Activated T-helper 1 cell treated with anti-CD3 and anti-CD28 coated beads, Interleukin-12 subunit alpha, Interleukin-12 subunit beta, Interleukin-2, Interleukin-4 antibody, amounts not matched to agents 30 ng/mL and 10 ng/mL and 1 ng/mL, durations not matched to agents 14 hours and 24 hours and 36 hours (primary cell): ENCODE measurements at regions not wholly inside any gene's neighbourhood (a gene's known extent, or its start where the extent isn't known, plus 50 kb on each side); places are given as distances from the start of the nearest gene placed in this dataset.
"Not testable (repeated sequence)": the region's sequence is repeated elsewhere in the genome, so short reads cannot be mapped to it uniquely, and the experiment has no call there.

Experiments used
- DNase-seq: peaks from one replicate; pipeline ENCODE4 v3.0.0; 2021; ENCODE audit warnings: low spot score
- H3K27ac Mint-ChIP-seq: one replicate; pipeline ENCODE4 v1.8.0; 2021; ENCODE audit warnings: mild to moderate bottlenecking, mixed read lengths
- H3K27me3 Mint-ChIP-seq: one replicate; pipeline ENCODE4 v1.8.0; 2022; ENCODE audit warnings: mild to moderate bottlenecking, moderate library complexity, mixed read lengths; ENCODE audit not compliant: insufficient read depth
- H3K36me3 Mint-ChIP-seq: one replicate; pipeline ENCODE4 v1.8.0; 2021; ENCODE audit warnings: low read depth, mixed read lengths
- H3K4me1 Mint-ChIP-seq: one replicate; pipeline ENCODE4 v1.8.0; 2021; ENCODE audit warnings: low read depth, mixed read lengths
- H3K4me3 Mint-ChIP-seq: one replicate; pipeline ENCODE4 v1.8.0; 2021; ENCODE audit warnings: mild to moderate bottlenecking, moderate library complexity, mixed read lengths
- H3K9me3 Mint-ChIP-seq: one replicate; pipeline ENCODE4 v1.8.0; 2021; ENCODE audit warnings: mixed read lengths
- intact Hi-C: fragments of 100-400 bp; cut with micrococcal nuclease; formaldehyde crosslinking; loops from one replicate; pipeline ENCODE4 v1.15.1; 2024

GRCh38 chr1:194378517-194378916 is 1192.1 kb upstream of the B3GALT2 start:
- intact Hi-C loops, result no loop called here
- H3K36me3 Mint-ChIP-seq, result no peaks in the 10 kb centered on the region

GRCh38 chr1:194374649-194375048 is 1188.2 kb upstream of the B3GALT2 start:
- no peak for DNase-seq
- Mint-ChIP-seq H3K27ac (no peak overlapping the region), H3K9me3 (no peaks in the 10 kb centered on the region), H3K27me3 (peaks cover 2% of the 10 kb centered on the region), H3K36me3 (no peaks in the 10 kb centered on the region), H3K4me1 (no peaks in the 10 kb centered on the region), H3K4me3 (no peak overlapping the region)
- intact Hi-C loops, result no loop called here

More at GRCh38 chr1:194378517-194378916, 1192.1 kb upstream of the B3GALT2 start:
- Mint-ChIP-seq H3K27ac (no peak overlapping the region), H3K9me3 (no peaks in the 10 kb centered on the region), H3K27me3 (peaks cover 2% of the 10 kb centered on the region), H3K4me3 (no peak overlapping the region), H3K4me1 (no peaks in the 10 kb centered on the region)
- DNase-seq, result no peak

DNA sequence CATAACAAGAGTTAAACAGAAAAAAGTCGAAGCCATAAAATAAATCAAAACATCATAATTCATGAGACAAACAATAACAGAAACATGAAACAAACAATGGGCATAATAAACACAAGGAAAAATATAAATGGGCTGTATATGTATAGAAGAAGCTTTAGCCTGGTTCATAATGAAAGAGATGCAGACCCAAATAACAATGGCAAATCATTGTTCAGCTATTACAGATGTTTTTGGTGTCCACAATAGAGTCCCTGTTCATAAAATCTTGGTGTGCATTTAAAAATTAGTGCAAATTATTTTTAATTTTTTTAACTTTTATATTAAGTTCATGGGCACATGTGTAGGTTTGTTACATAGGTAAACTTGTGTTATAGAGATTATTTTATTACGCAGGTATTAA is 1185.9 kb upstream of the B3GALT2 start:
- Mint-ChIP-seq H3K27me3 (no peaks in the 10 kb centered on the region), H3K27ac (no peak overlapping the region), H3K9me3 (no peaks in the 10 kb centered on the region), H3K36me3 (no peaks in the 10 kb centered on the region), H3K4me3 (no peak overlapping the region), H3K4me1 (no peaks in the 10 kb centered on the region)
- DNase-seq, result no peak
- intact Hi-C loops, result no loop called here

GRCh38 chr1:194369622-194370021 is 1183.2 kb upstream of the B3GALT2 start:
- H3K36me3 Mint-ChIP-seq, result no peaks in the 10 kb centered on the region
- intact Hi-C loops, result no loop called here
- H3K4me1 Mint-ChIP-seq, result no peaks in the 10 kb centered on the region
- H3K4me3 Mint-ChIP-seq, result no peak overlapping the region
- no peak for DNase-seq
- H3K27me3 Mint-ChIP-seq, result no peaks in the 10 kb centered on the region
- no peaks in the 10 kb centered on the region for H3K9me3 Mint-ChIP-seq
- H3K27ac Mint-ChIP-seq, result no peak overlapping the region

GRCh38 chr1:194369060-194369459 is 1182.6 kb upstream of the B3GALT2 start:
- Mint-ChIP-seq H3K36me3 (no peaks in the 10 kb centered on the region), H3K27me3 (no peaks in the 10 kb centered on the region), H3K27ac (no peak overlapping the region), H3K9me3 (no peaks in the 10 kb centered on the region), H3K4me3 (no peak overlapping the region), H3K4me1 (no peaks in the 10 kb centered on the region)
- intact Hi-C loops, result no loop called here
- DNase-seq, result no peak

DNA sequence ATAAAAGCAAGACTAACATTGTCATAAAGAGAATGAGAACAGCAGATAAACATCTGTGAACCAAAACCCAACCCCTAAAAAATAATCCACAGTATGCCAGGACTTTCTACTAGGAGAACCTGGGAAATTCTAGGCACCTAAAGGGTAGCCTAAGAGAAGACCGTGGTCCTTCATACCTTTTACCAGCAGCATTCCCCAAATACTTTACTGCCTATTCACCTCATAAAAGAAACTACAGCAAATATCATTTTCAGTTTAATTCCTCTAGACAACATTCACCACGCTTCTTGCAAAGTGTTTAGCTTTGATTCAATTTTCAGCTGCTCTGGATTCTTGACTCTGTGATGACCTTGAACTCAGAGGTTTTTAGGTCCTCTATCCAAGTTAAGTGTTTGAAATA is 1180.7 kb upstream of the B3GALT2 start:
- intact Hi-C loops, result no loop called here
- no peak overlapping the region for H3K27ac Mint-ChIP-seq
- H3K4me3 Mint-ChIP-seq, result no peak overlapping the region
- no peaks in the 10 kb centered on the region for H3K9me3 Mint-ChIP-seq
- no peaks in the 10 kb centered on the region for H3K36me3 Mint-ChIP-seq
- no peaks in the 10 kb centered on the region for H3K4me1 Mint-ChIP-seq
- DNase-seq, result no peak
- no peaks in the 10 kb centered on the region for H3K27me3 Mint-ChIP-seq

DNA sequence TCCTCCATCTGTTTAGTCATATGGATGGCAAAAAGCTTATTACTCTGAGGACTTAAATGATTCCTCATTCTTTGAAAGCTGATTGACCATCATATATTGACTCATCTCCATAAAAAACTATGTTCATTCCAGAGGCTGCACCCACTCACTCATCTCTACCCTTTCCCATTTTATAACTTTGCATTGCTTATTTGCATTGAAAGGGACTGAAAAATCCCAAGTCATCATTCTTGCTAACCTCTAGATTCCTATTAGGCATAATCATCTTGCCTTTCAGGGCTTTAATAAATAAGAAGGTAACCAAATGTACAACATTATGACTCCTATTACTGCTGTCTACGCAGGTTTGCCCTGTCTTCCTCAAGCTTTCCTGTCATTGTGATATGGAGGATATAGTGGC is 1180.3 kb upstream of the B3GALT2 start:
- intact Hi-C loops, result no loop called here
- H3K9me3 Mint-ChIP-seq, result no peaks in the 10 kb centered on the region

GRCh38 chr1:194362327-194362726 is 1175.9 kb upstream of the B3GALT2 start:
- intact Hi-C loops, result no loop called here
- H3K27me3 Mint-ChIP-seq, result no peaks in the 10 kb centered on the region
- no peak overlapping the region for H3K27ac Mint-ChIP-seq
- no peak overlapping the region for H3K4me3 Mint-ChIP-seq
- no peaks in the 10 kb centered on the region for H3K9me3 Mint-ChIP-seq
- H3K36me3 Mint-ChIP-seq, result no peaks in the 10 kb centered on the region
- H3K4me1 Mint-ChIP-seq, result no peaks in the 10 kb centered on the region
- DNase-seq, result no peak

More for the DNA sequence above, 1180.3 kb upstream of the B3GALT2 start:
- no peak for DNase-seq
- Mint-ChIP-seq H3K4me3 (no peak overlapping the region), H3K27me3 (no peaks in the 10 kb centered on the region), H3K4me1 (no peaks in the 10 kb centered on the region), H3K36me3 (no peaks in the 10 kb centered on the region), H3K27ac (no peak overlapping the region)

DNA sequence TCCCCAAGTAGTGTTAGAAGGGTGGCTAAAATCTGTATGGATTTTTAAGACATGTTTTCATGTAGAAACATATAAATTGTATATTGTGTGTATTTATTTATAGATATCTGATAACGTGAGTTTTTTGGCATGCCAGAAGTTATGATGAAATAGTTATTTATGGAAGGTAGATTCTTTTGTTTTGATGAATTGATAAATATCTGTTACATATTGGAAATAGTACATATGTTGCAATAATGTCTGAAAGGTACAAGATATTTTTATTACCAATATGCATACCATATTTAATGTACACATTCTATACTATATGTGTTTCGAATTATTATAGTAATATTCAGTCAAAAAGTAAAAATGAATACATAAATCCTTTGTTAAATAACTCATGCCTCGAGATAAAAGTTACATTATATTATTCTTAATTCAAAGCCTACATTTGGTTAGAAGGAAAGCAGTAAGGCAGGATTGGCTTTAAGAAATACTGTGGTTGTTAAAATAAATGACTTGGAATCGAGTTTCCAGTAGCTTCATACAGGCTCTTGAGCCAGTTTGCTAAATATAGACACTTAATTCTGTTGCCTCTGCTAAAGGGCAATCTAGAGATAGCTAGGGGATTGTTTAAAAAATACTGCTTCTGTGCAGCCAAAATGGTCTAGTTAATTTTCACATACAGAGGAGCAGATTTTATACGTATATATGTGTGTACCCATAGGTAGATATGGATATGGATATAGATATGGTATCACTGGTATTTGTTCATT is 1175.1 kb upstream of the B3GALT2 start:
- intact Hi-C loops, result no loop called here
- no peaks in the 10 kb centered on the region for H3K4me1 Mint-ChIP-seq
- no peak overlapping the region for H3K4me3 Mint-ChIP-seq
- H3K9me3 Mint-ChIP-seq, result no peaks in the 10 kb centered on the region
- H3K27ac Mint-ChIP-seq, result no peak overlapping the region
- DNase-seq, result no peak
- no peaks in the 10 kb centered on the region for H3K27me3 Mint-ChIP-seq
- no peaks in the 10 kb centered on the region for H3K36me3 Mint-ChIP-seq

GRCh38 chr1:194358208-194358581 is 1171.8 kb upstream of the B3GALT2 start:
- Mint-ChIP-seq H3K27me3 (no peaks in the 10 kb centered on the region), H3K36me3 (no peaks in the 10 kb centered on the region), H3K4me1 (no peaks in the 10 kb centered on the region), H3K9me3 (no peaks in the 10 kb centered on the region), H3K27ac (no peak overlapping the region), H3K4me3 (no peak overlapping the region)
- no peak for DNase-seq
- intact Hi-C loops, result no loop called here

DNA sequence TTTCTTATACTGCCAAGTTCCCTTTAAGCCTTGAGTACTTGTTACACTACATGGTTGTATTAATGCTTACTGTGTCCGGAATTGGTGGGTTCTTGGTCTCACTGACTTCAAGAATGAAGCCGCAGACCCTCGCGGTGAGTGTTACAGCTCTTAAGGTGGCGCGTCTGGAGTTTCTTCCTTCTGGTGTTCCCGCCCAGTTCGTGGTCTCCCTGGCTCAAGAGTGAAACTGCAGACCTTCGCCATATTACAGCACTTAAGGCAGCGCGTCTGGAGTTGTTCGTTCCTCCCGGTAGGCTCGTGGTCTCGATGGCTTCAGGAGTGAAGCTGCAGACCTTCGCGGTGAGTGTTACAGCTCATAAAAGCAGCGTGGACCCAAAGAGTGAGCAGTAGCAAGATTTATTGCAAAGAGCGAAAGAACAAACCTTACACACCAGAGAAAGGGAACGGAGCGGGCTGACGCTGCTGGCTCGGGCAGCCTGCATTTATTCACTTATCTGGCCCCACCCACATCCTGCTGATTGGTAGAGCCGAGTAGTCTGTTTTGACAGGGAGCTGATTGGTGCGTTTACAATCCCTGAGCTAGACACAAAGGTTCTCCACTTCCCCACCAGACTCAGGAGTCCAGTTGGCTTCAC is 1171.3 kb upstream of the B3GALT2 start:
- H3K4me1 Mint-ChIP-seq, H3K36me3 Mint-ChIP-seq, DNase-seq, H3K27ac Mint-ChIP-seq, H3K9me3 Mint-ChIP-seq, intact Hi-C loops, H3K27me3 Mint-ChIP-seq, H3K4me3 Mint-ChIP-seq: not testable (repeated sequence)

DNA sequence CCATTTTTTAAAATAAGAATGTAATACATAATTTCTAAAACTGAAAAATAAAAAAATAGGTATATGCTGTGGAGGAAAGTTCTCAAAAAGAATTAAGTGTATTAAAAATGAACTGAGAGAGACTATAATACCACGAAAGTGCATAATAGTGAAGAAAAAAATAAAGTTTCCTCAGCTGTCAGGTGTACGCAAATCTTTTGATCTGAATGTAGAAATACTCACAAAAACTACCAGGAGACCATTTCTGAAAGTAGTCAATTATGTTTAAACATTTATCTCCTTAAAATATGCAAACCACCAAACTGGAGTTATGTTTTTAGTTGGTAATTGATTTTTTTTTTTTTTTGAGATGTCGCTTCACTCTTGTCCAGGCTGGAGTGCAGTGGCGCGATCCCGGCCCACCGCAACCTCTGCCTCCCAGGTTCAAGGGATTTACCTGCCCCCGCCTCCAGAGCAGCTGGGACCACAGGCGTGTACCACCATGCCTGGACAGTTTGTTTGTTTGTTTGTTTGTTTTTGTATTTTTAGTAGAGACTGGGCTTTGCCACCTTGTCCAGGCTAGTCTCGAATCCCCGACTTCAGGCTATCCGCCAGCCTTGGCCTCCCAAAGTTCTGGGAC is 1169.2 kb upstream of the B3GALT2 start:
- H3K36me3 Mint-ChIP-seq, result no peaks in the 10 kb centered on the region
- H3K27ac Mint-ChIP-seq, result no peak overlapping the region
- DNase-seq, result no peak
- intact Hi-C loops, result no loop called here
- H3K4me1 Mint-ChIP-seq, result no peaks in the 10 kb centered on the region
- no peaks in the 10 kb centered on the region for H3K27me3 Mint-ChIP-seq
- no peak overlapping the region for H3K4me3 Mint-ChIP-seq
- H3K9me3 Mint-ChIP-seq, result no peaks in the 10 kb centered on the region

DNA sequence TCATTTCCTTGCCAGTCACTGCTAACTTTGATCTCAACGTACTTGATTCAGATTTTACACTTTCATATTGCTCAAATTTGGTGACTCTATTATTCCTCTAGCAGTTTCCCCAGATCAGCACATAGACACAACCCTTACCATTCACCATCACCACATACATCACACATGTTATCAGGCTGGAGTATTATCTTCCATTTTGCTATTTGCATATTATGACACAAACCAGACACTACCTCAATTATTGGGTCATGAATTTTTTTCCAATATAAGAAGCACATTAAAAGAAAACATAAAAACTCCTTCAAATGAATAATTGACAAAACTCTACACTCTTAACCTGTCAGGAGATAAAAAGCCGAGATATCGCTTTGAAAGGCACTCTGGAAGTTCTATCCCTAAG is 1166.7 kb upstream of the B3GALT2 start:
- DNase-seq, result no peak
- intact Hi-C loops, result no loop called here
- Mint-ChIP-seq H3K27me3 (no peaks in the 10 kb centered on the region), H3K36me3 (no peaks in the 10 kb centered on the region), H3K4me3 (no peak overlapping the region), H3K27ac (no peak overlapping the region), H3K9me3 (no peaks in the 10 kb centered on the region), H3K4me1 (no peaks in the 10 kb centered on the region)
